Left ventricle myocardium inferior (tissue), 1 donor: ENCODE measurements at regions not wholly inside any gene's neighbourhood (a gene's known extent, or its start where the extent isn't known, plus 50 kb on each side); places are given as distances from the start of the nearest gene placed in this dataset.

Source experiments
- DNase-seq: peaks from one replicate; pipeline ENCODE4 v3.0.0-alpha.2; 2020
- H3K27ac ChIP-seq: fragments of 200-600 bp; replicated peaks from 2 replicates; pipeline ENCODE4 v1.8.0; 2021
- H3K27me3 ChIP-seq: fragments of 200-600 bp; 2 replicates; pipeline ENCODE4 v1.8.0; 2021; ENCODE audit warnings: low read depth
- H3K36me3 ChIP-seq: fragments of 200-600 bp; 2 replicates; pipeline ENCODE4 v1.8.0; 2021
- H3K4me1 ChIP-seq: fragments of 200-600 bp; 2 replicates; pipeline ENCODE4 v1.8.0; 2021
- H3K4me3 ChIP-seq: fragments of 200-600 bp; 2 replicates; pipeline ENCODE4 v1.8.0; 2021; ENCODE audit warnings: mild to moderate bottlenecking, moderate library complexity
- H3K9me3 ChIP-seq: fragments of 200-600 bp; replicated peaks from 2 replicates; pipeline ENCODE4 v1.8.0; 2021
- intact Hi-C: fragments of 100-400 bp; cut with micrococcal nuclease; formaldehyde crosslinking; loops from one replicate; pipeline ENCODE4 v1.11.0; 2022
- TF ChIP-seq, protein P1 (sequence below): fragments of 200-600 bp; IDR thresholded peaks from 2 replicates; pipeline ENCODE4 v1.8.0; 2021; ENCODE audit warnings: antibody characterized with exemption, mild to moderate bottlenecking, borderline replicate concordance
- donor health status: DM: no; HTN: yes; CAD: no; lungs with severe emphysema.

DNA sequence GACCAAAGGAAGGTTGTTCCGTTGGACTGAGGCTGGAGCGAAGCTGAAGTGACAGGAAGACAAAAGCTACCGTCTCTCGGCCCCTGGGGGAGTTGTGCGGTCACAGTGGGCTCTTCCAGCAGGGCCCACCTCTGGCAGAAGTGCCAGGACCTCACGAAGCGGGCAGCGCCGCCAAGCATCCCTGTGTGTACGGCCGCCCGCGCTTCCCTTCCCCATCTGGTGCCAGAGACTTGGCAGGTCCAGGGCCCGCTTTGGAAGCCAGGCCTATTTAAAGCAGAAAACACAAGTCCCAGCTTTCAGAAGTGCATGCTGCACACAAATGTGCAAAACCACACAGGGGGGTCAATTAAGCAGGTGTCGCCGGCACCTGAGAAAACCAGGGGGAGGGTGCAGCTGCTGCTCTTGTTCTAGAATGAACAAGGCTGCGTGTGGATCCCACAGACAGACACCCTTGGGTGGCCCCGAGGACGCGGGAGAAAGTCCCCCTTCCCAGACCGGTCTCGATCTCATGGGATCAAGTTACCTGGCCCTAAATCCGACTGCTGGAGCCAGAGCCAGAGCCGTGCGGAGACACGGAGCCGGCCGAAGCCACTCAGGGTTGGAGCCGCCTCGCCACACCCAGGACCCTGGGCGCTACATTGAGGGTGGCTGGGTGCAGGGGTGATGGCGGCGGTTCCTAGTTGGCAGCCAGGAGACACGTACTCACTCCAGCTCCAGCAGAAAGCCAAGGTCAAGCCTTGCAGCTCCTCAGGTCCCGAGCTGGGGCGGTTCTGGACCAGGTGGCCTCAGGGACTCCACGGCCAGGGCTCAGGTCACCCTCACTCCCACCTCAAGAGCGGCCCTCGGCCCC, 51.8 kb upstream of the PPP2R2D start:
- no peaks in the 10 kb centered on the region for H3K4me1 ChIP-seq
- TF ChIP-seq, protein P1, sequence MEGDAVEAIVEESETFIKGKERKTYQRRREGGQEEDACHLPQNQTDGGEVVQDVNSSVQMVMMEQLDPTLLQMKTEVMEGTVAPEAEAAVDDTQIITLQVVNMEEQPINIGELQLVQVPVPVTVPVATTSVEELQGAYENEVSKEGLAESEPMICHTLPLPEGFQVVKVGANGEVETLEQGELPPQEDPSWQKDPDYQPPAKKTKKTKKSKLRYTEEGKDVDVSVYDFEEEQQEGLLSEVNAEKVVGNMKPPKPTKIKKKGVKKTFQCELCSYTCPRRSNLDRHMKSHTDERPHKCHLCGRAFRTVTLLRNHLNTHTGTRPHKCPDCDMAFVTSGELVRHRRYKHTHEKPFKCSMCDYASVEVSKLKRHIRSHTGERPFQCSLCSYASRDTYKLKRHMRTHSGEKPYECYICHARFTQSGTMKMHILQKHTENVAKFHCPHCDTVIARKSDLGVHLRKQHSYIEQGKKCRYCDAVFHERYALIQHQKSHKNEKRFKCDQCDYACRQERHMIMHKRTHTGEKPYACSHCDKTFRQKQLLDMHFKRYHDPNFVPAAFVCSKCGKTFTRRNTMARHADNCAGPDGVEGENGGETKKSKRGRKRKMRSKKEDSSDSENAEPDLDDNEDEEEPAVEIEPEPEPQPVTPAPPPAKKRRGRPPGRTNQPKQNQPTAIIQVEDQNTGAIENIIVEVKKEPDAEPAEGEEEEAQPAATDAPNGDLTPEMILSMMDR = no peak
- H3K27ac ChIP-seq = no peak overlapping the region
- no peak for DNase-seq
- intact Hi-C loops = no loop called here
- H3K9me3 ChIP-seq = no peaks in the 10 kb centered on the region
- H3K36me3 ChIP-seq = no peaks in the 10 kb centered on the region
- H3K27me3 ChIP-seq = peaks cover 43% of the 10 kb centered on the region
- no peak overlapping the region for H3K4me3 ChIP-seq

GRCh38 chr10:131849591-131850382, 51.0 kb upstream of the PPP2R2D start:
- Histone ChIP-seq H3K27me3 (peaks cover 50% of the 10 kb centered on the region), H3K9me3 (no peaks in the 10 kb centered on the region), H3K4me3 (no peak overlapping the region), H3K4me1 (no peaks in the 10 kb centered on the region), H3K36me3 (no peaks in the 10 kb centered on the region), H3K27ac (no peak overlapping the region)
- TF ChIP-seq, protein P1 = no peak
- DNase-seq = no peak
- intact Hi-C loops = no loop called here

DNA sequence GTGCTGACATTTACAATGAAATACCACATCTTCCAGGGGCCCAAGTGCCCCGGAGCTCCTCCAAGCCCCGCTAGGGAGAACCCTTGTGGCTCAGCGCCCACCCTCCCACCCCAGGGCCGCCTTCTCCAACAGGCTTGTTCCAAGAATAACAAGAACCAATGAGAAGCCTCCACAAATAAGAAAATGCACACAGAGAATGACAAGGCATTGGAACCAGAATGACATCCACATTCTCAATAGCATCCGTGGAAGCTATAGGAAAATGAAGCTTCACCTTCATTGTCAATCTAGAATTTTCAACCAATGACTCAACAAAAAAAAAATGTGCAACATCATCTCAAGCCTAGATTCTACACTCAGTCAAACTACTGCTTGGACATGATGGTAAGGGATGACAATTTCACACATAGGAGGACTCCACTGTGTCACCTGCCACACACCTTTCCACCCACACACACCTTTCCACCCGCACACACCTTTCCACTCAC, 50.4 kb upstream of the PPP2R2D start:
- peaks cover 55% of the 10 kb centered on the region for H3K27me3 ChIP-seq
- intact Hi-C loops = no loop called here

More for the DNA sequence above, 50.4 kb upstream of the PPP2R2D start:
- no peaks in the 10 kb centered on the region for H3K9me3 ChIP-seq
- no peak for DNase-seq
- H3K4me3 ChIP-seq = no peak overlapping the region
- no peaks in the 10 kb centered on the region for H3K36me3 ChIP-seq
- TF ChIP-seq, protein P1 = no peak
- no peaks in the 10 kb centered on the region for H3K4me1 ChIP-seq
- H3K27ac ChIP-seq = no peak overlapping the region
